ENCODE measurements at regions not wholly inside any gene's neighbourhood (a gene's known extent, or its start where the extent isn't known, plus 50 kb on each side); places are given as distances from the start of the nearest gene placed in this dataset.

DNA sequence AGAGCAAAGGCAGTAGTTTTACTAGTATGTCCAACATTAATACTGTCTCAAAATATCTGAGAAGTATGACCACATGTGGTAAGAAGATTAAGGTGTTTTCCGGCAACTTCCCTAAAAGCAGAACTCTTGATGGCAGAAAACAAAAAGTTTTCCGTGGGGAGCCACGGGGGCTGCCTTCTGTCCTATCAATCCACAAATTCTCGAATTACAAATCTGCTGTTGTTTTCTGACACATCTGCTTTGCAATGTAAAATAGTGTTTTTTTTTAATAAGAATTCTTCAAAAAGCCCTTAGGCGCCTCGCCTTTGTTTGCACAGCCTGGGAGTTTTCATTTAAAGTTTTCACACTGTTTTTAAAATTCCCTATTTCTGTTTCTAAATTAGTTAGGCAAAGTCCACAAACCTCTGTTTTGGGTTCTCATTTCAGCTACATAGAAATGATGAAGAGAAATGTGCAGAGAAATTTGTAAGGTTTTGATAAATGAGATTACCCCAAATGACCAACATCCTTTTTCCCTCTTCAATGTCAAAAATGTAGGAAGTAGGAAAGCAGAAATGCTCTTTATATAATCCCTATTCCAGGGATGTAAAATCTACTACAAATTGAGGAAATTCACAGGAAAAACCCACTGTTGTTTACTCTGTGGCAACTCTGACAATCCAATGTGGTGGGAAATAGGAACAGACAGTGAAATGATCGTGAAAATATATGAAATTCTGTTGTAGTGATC lies 385.8 kb downstream of the ZEB2 start:
- TF ChIP-seq, protein P1, sequence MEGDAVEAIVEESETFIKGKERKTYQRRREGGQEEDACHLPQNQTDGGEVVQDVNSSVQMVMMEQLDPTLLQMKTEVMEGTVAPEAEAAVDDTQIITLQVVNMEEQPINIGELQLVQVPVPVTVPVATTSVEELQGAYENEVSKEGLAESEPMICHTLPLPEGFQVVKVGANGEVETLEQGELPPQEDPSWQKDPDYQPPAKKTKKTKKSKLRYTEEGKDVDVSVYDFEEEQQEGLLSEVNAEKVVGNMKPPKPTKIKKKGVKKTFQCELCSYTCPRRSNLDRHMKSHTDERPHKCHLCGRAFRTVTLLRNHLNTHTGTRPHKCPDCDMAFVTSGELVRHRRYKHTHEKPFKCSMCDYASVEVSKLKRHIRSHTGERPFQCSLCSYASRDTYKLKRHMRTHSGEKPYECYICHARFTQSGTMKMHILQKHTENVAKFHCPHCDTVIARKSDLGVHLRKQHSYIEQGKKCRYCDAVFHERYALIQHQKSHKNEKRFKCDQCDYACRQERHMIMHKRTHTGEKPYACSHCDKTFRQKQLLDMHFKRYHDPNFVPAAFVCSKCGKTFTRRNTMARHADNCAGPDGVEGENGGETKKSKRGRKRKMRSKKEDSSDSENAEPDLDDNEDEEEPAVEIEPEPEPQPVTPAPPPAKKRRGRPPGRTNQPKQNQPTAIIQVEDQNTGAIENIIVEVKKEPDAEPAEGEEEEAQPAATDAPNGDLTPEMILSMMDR (IDR thresholded peaks at IDR 0.05) = no peak
- TF ChIP-seq EP300 (IDR thresholded peaks at IDR 0.05) = no peak
- no peak for TF ChIP-seq POLR2A (IDR thresholded peaks at IDR 0.05)
- TF ChIP-seq POLR2AphosphoS5 (IDR thresholded peaks at IDR 0.05) = no peak

Measured in upper lobe of left lung (tissue), 4 donors.